ENCODE measurements at regions not wholly inside any gene's neighbourhood (a gene's known extent, or its start where the extent isn't known, plus 50 kb on each side); places are given as distances from the start of the nearest gene placed in this dataset.
"Not testable (repeated sequence)": the region's sequence is repeated elsewhere in the genome, so short reads cannot be mapped to it uniquely, and the experiment has no call there.

- DNase-seq (ENCODE audit: low spot score): no peak
Measured at GRCh38 chr11:46181843-46182424, 60.7 kb upstream of the PHF21A start.

GRCh38 chr11:46181387-46181786, 60.1 kb upstream of the PHF21A start:
- DNase-seq (ENCODE audit: low spot score): no peak

- DNase-seq (ENCODE audit: low spot score): no peak
Measured at GRCh38 chr11:46180736-46181135, 59.5 kb upstream of the PHF21A start.

DNA sequence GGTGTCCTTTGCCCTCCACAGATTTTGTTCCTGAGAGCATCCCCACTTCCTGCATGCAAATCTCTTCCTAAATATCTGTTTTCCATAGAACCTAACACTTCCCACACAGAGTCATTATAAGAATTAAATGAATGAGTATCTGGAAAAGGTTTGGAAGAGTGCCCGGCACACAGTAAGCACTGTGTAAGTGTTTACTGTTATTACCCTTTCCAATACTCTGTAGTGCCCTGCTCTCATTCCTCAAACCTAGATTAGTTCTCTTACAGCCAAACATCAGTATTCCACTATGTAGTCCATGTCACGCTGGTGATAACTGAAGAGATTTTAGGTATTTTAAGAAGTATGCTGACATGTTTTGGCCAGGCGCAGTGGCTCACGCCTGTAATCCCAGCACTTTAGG, 57.3 kb upstream of the PHF21A start:
- DNase-seq (ENCODE audit: low spot score): no peak

DNA sequence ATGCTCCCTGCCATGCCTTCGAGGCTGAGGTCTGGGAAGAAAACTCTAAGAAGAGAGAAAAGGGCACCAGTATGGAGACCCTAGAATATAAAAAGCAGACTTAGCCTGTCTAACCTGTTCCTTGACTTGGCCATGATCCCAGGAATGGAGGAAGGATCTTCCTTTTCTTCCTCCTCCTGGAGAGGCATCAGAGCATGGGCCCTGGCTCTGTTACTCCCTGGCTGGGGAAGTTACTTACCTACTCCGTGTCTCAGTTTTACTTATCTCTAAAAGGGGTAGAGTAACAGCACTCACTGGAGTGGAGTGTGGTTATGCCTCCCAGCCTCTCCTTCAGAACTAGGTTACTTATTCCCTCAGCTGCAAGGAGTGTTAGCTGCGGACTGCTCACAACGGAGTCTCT, 55.2 kb upstream of the PHF21A start:
- no peak for DNase-seq (ENCODE audit: low spot score)

- no peak for DNase-seq (ENCODE audit: low spot score)
Measured at GRCh38 chr11:46175401-46176002, 54.2 kb upstream of the PHF21A start.

DNA sequence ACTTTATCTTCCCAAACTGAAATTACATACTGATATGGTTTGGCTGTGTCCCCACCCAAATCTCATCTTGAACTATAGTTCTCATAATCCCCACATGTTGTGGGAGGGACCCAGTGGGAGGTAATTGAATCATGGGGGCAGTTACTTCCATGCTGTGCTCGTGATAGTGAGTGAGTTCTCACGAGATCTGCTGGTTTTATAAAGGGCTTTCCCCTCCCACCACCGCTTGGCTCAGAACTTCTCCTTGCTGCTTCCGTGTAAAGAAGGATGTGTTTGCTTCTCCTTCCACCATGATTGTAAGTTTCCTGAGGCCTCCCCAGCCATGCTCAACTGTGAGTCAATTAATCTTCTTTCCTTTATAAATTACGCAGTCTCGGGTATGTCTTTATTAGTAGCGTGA, 50.4 kb upstream of the PHF21A start:
- DNase-seq (ENCODE audit: low spot score): not testable (repeated sequence)

All from iPS-NIHi11 (cell line).